Neural progenitor cell (in vitro differentiated cells): ENCODE measurements at regions not wholly inside any gene's neighbourhood (a gene's known extent, or its start where the extent isn't known, plus 50 kb on each side); places are given as distances from the start of the nearest gene placed in this dataset.

Experiments
- EZH2 ChIP-seq: fragments of 200-600 bp; sonication (generic); IDR thresholded peaks from 2 replicates; pipeline ENCODE4 v1.6.1; 2017; ENCODE audit warnings: antibody characterized with exemption, mild to moderate bottlenecking, moderate library complexity
- TF ChIP-seq, protein P1 (sequence below): fragments of 200-600 bp; sonication (generic); IDR thresholded peaks from 2 replicates; pipeline ENCODE4 v1.5.1; 2017; ENCODE audit warnings: antibody characterized with exemption, mild to moderate bottlenecking

DNA sequence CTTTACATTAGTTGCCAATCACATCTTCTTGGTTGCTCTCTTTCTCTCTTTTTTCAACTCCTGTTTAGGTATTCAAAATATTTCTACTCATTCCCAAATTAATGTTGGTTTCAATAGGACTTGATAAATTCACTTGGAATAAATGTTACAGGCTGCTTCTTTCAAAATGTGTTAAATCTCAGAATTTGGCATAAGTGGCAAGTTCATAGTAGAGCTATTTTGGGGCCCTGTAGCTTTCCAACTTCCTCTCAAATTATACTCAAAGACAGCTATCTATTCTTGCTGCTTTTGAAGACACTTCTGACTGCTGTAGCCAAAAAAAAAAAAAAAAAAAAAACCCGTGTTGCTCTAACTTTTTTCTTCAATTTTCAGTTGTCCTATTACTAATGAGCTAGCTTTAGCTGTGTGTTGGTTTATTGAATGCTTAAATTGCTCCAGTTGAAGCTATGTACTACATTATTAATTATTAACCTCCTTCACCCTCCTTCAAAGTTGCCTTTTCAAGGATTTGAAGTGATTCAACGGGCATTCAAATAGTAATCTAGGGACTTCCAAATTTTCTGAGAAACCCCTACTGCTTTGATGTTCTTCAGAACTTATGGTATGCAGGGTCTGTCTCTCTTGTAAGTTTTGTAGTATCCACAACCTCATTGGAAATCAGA is 554.6 kb upstream of the FLRT2 start:
- TF ChIP-seq EZH2, result no peak
- TF ChIP-seq, protein P1, sequence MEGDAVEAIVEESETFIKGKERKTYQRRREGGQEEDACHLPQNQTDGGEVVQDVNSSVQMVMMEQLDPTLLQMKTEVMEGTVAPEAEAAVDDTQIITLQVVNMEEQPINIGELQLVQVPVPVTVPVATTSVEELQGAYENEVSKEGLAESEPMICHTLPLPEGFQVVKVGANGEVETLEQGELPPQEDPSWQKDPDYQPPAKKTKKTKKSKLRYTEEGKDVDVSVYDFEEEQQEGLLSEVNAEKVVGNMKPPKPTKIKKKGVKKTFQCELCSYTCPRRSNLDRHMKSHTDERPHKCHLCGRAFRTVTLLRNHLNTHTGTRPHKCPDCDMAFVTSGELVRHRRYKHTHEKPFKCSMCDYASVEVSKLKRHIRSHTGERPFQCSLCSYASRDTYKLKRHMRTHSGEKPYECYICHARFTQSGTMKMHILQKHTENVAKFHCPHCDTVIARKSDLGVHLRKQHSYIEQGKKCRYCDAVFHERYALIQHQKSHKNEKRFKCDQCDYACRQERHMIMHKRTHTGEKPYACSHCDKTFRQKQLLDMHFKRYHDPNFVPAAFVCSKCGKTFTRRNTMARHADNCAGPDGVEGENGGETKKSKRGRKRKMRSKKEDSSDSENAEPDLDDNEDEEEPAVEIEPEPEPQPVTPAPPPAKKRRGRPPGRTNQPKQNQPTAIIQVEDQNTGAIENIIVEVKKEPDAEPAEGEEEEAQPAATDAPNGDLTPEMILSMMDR, result no peak
